Fibroblast of lung (primary cell): ENCODE measurements at regions not wholly inside any gene's neighbourhood (a gene's known extent, or its start where the extent isn't known, plus 50 kb on each side); places are given as distances from the start of the nearest gene placed in this dataset.

Experiments
- DNase-seq, 2 donors: peaks; one replicate each; pipeline versions ENCODE4 v3.0.0 to v3.0.0-alpha.2; 2010; ENCODE audit warnings: low read depth in 2 of 2
- H2AFZ ChIP-seq: 2 replicates; pipeline ENCODE4 v1.5.1; 2012; ENCODE audit warnings: low read length, control low read depth, inconsistent platforms
- H3K27ac ChIP-seq: 2 replicates; pipeline ENCODE4 v1.5.1; 2011; ENCODE audit warnings: low read length, control low read depth; ENCODE audit not compliant: insufficient read depth
- H3K27me3 ChIP-seq: 2 replicates; pipeline ENCODE4 v1.5.1; 2011; ENCODE audit warnings: mild to moderate bottlenecking, low read length; ENCODE audit not compliant: control insufficient read depth, insufficient read depth
- H3K36me3 ChIP-seq: 2 replicates; pipeline ENCODE4 v1.5.1; 2011; ENCODE audit warnings: low read length; ENCODE audit not compliant: control insufficient read depth, insufficient read depth
- H3K4me1 ChIP-seq: 2 replicates; pipeline ENCODE4 v1.5.1; 2011; ENCODE audit warnings: low read length; ENCODE audit not compliant: control insufficient read depth, insufficient read depth; ENCODE audit errors: extremely low read depth
- H3K4me2 ChIP-seq: 2 replicates; pipeline ENCODE4 v1.5.1; 2011; ENCODE audit warnings: low read length, control low read depth; ENCODE audit not compliant: insufficient read depth; ENCODE audit errors: extremely low read depth
- H3K4me3 ChIP-seq, 4 experiments: fragments of 200-600 bp in 1 of 4; sonication (generic) in 1 of 4; replicated peaks in 1 of 4; 2 replicates each; pipeline ENCODE4 v1.5.1; 2011 to 2016; ENCODE audit warnings: low read length in 4 of 4, low read depth in 3 of 4, mild to moderate bottlenecking in 3 of 4, control low read depth in 2 of 4, inconsistent platforms in 1 of 4, mixed read lengths in 1 of 4; ENCODE audit not compliant: insufficient read depth in 1 of 4; ENCODE audit errors: control extremely low read depth in 1 of 4
- H3K79me2 ChIP-seq: 2 replicates; pipeline ENCODE4 v1.5.1; 2012; ENCODE audit warnings: mild to moderate bottlenecking, low read length, inconsistent platforms; ENCODE audit not compliant: control insufficient read depth, insufficient read depth
- H3K9ac ChIP-seq: 2 replicates; pipeline ENCODE4 v1.5.1; 2011; ENCODE audit warnings: mild to moderate bottlenecking, low read length, control low read depth; ENCODE audit not compliant: insufficient read depth
- H3K9me3 ChIP-seq: 2 replicates; pipeline ENCODE4 v1.5.1; 2012; ENCODE audit warnings: low read depth, low read length; ENCODE audit not compliant: control insufficient read depth, insufficient read depth
- H4K20me1 ChIP-seq: 2 replicates; pipeline ENCODE4 v1.5.1; 2011; ENCODE audit warnings: low read length; ENCODE audit not compliant: control insufficient read depth, insufficient read depth; ENCODE audit errors: extremely low read depth
- EZH2 ChIP-seq: IDR thresholded peaks from 2 replicates; pipeline ENCODE4 v1.5.1; 2012; ENCODE audit warnings: low read length, control low read depth, mild to moderate bottlenecking; ENCODE audit errors: missing control alignments
- TF ChIP-seq, protein P1 (sequence below), 2 donors: IDR thresholded peaks in 1 of 2; conservative IDR thresholded peaks in 1 of 2; 1 replicate in 1 of 2; 2 replicates in 1 of 2; pipeline ENCODE4 v1.5.1; 2011 to 2012; ENCODE audit warnings: low read length in 2 of 2, control low read depth in 1 of 2, inconsistent platforms in 1 of 2, low read depth in 1 of 2, mild to moderate bottlenecking in 1 of 2

DNA sequence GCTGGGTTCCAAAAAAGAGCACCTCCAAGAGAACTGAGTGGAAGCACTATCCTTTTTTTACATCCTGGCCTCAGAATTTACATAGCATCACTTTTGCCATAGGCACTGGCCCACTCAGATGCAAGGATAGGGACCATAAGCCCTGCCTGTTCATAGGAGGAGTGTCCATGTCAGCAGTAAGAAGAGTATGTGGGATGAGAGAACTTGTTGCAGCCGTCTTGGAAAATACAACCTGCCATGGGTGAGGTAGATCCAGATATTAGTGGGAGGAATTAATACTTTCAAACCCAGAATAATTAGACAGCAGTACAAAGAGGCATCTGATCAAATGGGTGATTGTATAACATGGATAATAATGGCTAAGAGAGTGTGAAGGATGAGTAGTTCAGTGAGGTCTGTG, 110.7 kb upstream of the CELF4 start:
- Histone ChIP-seq H3K4me2 (no peak overlapping the region), H3K27ac (no peak overlapping the region), H3K9me3 (no peaks in the 10 kb centered on the region), H3K4me3 (no peak overlapping the region), H3K79me2 (no peaks in the 10 kb centered on the region), H3K4me1 (no peaks in the 10 kb centered on the region), H3K36me3 (no peaks in the 10 kb centered on the region), H3K27me3 (no peaks in the 10 kb centered on the region), H3K9ac (no peak overlapping the region), H4K20me1 (no peaks in the 10 kb centered on the region), H2AFZ (no peak overlapping the region)
- no peak for TF ChIP-seq EZH2
- DNase-seq = no peak

DNA sequence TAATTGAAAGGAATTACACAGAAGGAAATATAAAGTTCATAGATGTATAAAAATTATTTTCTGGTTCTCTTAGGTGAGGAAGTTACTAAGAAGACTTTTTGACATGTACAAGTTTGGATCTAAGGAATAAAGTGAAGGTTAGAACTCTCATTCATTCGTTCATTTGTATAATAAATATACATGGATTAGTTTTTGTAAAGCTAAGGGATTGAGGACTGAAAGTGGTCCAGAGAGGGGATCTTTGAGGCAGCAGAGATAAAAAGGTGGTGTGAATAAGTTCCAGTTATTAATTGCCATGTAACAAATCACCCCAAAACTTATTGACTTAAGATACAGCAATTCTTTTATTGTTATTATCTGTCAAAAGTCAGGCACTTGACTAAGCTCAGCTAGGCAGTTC, 110.1 kb upstream of the CELF4 start:
- H3K4me3 ChIP-seq = no peak overlapping the region

DNA sequence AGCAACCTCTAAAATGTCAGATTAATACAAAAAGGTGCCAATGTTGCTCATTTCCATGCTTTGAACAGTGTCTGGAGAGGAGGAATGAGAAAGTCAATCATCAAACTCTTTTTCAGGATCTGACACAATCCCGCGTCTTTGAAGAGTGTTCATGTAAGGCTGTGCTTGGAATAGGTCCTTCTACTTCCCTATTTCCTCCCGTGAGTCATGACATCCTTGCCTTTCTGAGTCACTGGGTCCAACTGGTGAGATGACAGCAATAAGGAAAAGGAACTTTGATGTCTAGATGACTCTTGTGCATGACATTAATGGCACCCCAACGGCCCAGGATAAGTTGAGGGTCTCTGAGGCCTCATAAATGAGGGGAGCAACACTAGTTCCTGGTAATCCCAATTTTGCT, 109.0 kb upstream of the CELF4 start:
- no peak overlapping the region for H3K4me3 ChIP-seq
- H4K20me1 ChIP-seq = no peaks in the 10 kb centered on the region
- no peak for DNase-seq
- no peaks in the 10 kb centered on the region for H3K79me2 ChIP-seq
- no peaks in the 10 kb centered on the region for H3K36me3 ChIP-seq
- no peaks in the 10 kb centered on the region for H3K27me3 ChIP-seq
- H3K9ac ChIP-seq = no peak overlapping the region
- H3K4me1 ChIP-seq = no peaks in the 10 kb centered on the region
- H3K9me3 ChIP-seq = no peaks in the 10 kb centered on the region
- TF ChIP-seq, protein P1, sequence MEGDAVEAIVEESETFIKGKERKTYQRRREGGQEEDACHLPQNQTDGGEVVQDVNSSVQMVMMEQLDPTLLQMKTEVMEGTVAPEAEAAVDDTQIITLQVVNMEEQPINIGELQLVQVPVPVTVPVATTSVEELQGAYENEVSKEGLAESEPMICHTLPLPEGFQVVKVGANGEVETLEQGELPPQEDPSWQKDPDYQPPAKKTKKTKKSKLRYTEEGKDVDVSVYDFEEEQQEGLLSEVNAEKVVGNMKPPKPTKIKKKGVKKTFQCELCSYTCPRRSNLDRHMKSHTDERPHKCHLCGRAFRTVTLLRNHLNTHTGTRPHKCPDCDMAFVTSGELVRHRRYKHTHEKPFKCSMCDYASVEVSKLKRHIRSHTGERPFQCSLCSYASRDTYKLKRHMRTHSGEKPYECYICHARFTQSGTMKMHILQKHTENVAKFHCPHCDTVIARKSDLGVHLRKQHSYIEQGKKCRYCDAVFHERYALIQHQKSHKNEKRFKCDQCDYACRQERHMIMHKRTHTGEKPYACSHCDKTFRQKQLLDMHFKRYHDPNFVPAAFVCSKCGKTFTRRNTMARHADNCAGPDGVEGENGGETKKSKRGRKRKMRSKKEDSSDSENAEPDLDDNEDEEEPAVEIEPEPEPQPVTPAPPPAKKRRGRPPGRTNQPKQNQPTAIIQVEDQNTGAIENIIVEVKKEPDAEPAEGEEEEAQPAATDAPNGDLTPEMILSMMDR (conservative IDR thresholded peaks at IDR 0.05 in 1 of 2, IDR thresholded peaks at IDR 0.05 in 1 of 2; ENCODE audit: low read depth in 1 of 2, low read length in 2 of 2) = no peak
- TF ChIP-seq EZH2 = no peak
- no peak overlapping the region for H2AFZ ChIP-seq
- H3K27ac ChIP-seq = no peak overlapping the region
- no peak overlapping the region for H3K4me2 ChIP-seq

More for the DNA sequence above, 110.1 kb upstream of the CELF4 start:
- Histone ChIP-seq H3K27me3 (no peaks in the 10 kb centered on the region), H3K4me2 (no peak overlapping the region), H3K4me1 (no peaks in the 10 kb centered on the region), H3K9me3 (no peaks in the 10 kb centered on the region), H3K79me2 (no peaks in the 10 kb centered on the region), H3K36me3 (no peaks in the 10 kb centered on the region), H3K27ac (no peak overlapping the region), H2AFZ (no peak overlapping the region), H3K9ac (no peak overlapping the region), H4K20me1 (no peaks in the 10 kb centered on the region)
- TF ChIP-seq EZH2 = no peak
- TF ChIP-seq, protein P1 (conservative IDR thresholded peaks at IDR 0.05 in 1 of 2, IDR thresholded peaks at IDR 0.05 in 1 of 2; ENCODE audit: low read depth in 1 of 2, low read length in 2 of 2) = no peak
- DNase-seq = no peak
